Effector memory CD4-positive, alpha-beta T cell (primary cell): ENCODE measurements at regions not wholly inside any gene's neighbourhood (a gene's known extent, or its start where the extent isn't known, plus 50 kb on each side); places are given as distances from the start of the nearest gene placed in this dataset.

Experiments
- DNase-seq, 3 donors: peaks; one replicate each; pipeline ENCODE4 v3.0.0-alpha.2; 2020
- H3K27ac ChIP-seq: 2 replicates; pipeline ENCODE4 v1.7.0; 2013; ENCODE audit warnings: mild to moderate bottlenecking, low read length, moderate library complexity; ENCODE audit not compliant: insufficient read depth, poor library complexity, severe bottlenecking
- H3K27me3 ChIP-seq: replicated peaks from 2 replicates; pipeline ENCODE4 v1.7.0; 2013; ENCODE audit warnings: mild to moderate bottlenecking, low read length; ENCODE audit not compliant: insufficient read depth, control insufficient read depth, poor library complexity, severe bottlenecking
- H3K36me3 ChIP-seq: 2 replicates; pipeline ENCODE4 v1.7.0; 2013; ENCODE audit warnings: mild to moderate bottlenecking, low read length, moderate library complexity; ENCODE audit not compliant: control insufficient read depth, insufficient read depth
- H3K4me1 ChIP-seq: 2 replicates; pipeline ENCODE4 v1.7.0; 2013; ENCODE audit warnings: low read length, mild to moderate bottlenecking; ENCODE audit not compliant: control insufficient read depth, insufficient read depth, poor library complexity, severe bottlenecking
- H3K4me3 ChIP-seq: 2 replicates; pipeline ENCODE4 v1.7.0; 2013; ENCODE audit warnings: low read length, low read depth, mild to moderate bottlenecking; ENCODE audit not compliant: insufficient read depth, poor library complexity, severe bottlenecking
- H3K9me3 ChIP-seq: 2 replicates; pipeline ENCODE4 v1.7.0; 2013; ENCODE audit warnings: mild to moderate bottlenecking, low read length, moderate library complexity; ENCODE audit not compliant: control insufficient read depth

DNA sequence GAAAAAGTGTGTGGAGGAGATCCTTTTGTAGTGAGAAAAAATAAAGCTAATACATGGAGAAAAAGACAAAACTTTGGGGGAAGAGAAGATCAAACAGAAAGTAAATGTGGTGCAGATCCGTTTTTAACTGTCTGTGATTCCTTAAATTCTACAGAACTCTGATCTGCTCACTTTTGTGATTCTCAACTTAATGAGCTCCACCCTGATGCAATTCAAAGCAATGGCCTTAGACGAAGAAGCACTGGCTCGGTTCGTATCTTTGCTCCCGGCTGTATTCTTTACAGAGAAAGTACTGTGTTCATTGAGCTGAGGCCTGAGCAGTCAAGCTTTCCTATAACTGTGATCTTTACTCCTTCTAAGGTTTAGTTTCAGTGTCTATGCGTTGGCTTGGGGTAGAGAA is 453.4 kb downstream of the DMAC1 start:
- Histone ChIP-seq H3K27ac (no peak overlapping the region), H3K27me3 (peaks cover 2% of the 10 kb centered on the region), H3K4me1 (no peaks in the 10 kb centered on the region), H3K4me3 (no peak overlapping the region), H3K36me3 (no peaks in the 10 kb centered on the region), H3K9me3 (no peaks in the 10 kb centered on the region)
- no peak for DNase-seq

DNA sequence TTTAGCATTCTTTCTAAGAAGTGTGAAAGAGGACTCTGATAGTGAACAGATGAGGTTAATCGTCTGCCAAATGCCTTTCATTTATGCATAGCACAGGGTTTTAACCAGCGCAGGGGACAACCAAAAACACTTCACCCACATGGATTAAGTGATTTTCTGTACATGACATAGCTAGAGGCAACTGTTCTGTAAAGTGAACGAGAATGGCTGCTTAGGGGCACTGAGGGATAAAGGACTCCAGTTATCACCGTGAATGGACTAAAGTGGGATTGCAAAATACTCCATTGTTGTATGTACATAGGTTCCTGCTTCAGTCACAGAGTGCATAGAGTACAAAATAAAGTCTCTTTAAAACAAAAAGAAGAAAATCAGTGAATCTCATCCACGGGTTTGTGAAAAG is 456.8 kb downstream of the DMAC1 start:
- peaks cover 2% of the 10 kb centered on the region for H3K27me3 ChIP-seq
- no peaks in the 10 kb centered on the region for H3K4me1 ChIP-seq
- no peaks in the 10 kb centered on the region for H3K9me3 ChIP-seq
- H3K27ac ChIP-seq, result no peak overlapping the region
- no peaks in the 10 kb centered on the region for H3K36me3 ChIP-seq
- no peak overlapping the region for H3K4me3 ChIP-seq
- DNase-seq, result no peak

DNA sequence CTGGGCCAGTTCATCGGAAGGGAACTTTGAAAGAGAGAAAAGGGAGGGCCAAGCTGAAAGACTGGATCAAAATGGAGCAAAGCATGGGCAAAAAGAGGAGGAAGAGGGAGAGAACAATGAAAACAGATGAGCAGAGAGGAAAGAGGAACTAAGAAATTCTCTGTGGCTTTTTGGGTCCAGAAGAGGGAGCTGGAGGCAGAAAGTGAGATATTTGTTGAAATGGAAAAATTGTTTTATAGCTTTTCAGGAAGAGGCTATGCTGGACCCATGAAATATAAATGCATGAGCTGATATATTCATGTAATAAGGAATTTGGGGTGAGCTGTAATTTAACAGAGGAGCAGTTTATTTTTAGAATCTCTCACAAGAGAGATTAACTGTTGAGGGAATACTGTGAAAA is 457.3 kb downstream of the DMAC1 start:
- peaks cover 2% of the 10 kb centered on the region for H3K27me3 ChIP-seq
- H3K36me3 ChIP-seq, result no peaks in the 10 kb centered on the region
- H3K9me3 ChIP-seq, result no peaks in the 10 kb centered on the region
- no peak overlapping the region for H3K27ac ChIP-seq
- no peak overlapping the region for H3K4me3 ChIP-seq
- H3K4me1 ChIP-seq, result no peaks in the 10 kb centered on the region
- no peak for DNase-seq

DNA sequence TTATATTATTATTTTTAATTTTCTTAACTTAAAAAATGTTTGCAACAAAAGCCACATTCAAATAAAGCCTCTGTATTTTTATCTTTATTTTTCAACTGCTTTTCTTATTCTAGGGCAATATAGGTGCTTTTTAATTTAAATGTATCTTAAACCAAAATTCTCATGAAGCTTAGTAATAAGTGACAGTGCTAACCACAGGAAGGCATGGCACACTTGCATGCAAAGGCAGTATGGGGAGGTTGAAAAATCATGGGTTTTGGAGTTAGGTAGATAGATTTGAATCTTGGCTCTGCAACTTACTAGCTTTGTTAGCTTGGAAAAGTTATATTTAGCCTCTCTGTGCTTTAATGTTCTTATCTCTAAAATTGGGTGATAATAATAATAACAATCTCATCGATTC is 458.0 kb downstream of the DMAC1 start:
- no peak for DNase-seq
- peaks cover 2% of the 10 kb centered on the region for H3K27me3 ChIP-seq
- no peaks in the 10 kb centered on the region for H3K36me3 ChIP-seq
- no peak overlapping the region for H3K27ac ChIP-seq
- H3K4me3 ChIP-seq, result no peak overlapping the region
- H3K4me1 ChIP-seq, result no peaks in the 10 kb centered on the region
- no peaks in the 10 kb centered on the region for H3K9me3 ChIP-seq

DNA sequence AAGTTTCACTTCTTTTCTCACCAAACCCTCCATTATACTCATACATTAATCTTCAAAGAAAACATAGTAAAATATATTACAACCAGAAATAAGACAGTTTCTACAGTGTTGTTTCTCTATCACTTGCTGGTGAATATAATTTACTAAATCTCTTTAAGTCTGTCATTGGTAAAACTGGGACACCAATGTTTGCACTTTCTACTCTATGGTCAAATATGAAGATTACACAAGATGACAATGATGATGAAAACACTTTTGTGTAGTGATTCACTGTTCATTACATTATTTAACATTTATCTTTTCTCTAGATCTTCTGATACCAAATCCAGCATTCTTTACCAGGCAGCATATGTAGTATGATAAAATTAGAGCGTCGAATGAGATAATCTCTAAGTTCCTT is 459.1 kb downstream of the DMAC1 start:
- Histone ChIP-seq H3K27me3 (peaks cover 2% of the 10 kb centered on the region), H3K36me3 (no peaks in the 10 kb centered on the region), H3K27ac (no peak overlapping the region), H3K4me3 (no peak overlapping the region), H3K9me3 (no peaks in the 10 kb centered on the region), H3K4me1 (no peaks in the 10 kb centered on the region)
- DNase-seq, result no peak

DNA sequence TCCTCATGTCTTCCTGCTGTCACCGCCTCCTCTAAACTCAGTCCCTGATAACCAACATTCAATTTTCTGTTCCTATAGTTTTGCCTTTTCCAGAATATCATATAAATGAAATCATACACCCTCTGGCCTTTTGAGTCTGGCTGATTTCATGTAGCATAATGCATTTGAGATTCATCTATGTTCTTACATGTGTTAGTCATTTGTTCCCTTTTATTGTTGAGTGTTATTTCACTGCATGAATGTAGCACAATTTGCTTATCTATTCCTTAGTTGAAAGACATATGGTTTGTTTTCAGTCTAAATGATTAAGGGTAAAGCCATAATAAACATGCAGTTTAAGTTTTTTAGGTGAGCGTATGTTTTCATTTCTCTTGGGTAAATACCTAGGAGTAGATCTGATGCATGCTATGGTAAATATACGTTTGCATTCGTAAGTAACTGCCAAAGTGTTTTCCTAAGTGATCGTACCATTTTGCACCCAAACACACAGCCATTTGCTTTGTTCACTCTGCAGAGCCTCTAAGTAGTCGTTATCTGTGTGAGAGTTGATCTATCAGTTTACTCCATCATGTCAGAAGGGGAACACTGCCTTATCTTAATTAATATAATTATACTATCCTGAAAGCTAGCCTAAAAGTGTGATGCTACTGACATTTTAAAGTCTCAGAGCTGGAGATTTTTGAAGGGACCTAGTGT is 460.8 kb downstream of the DMAC1 start:
- no peak for DNase-seq
- Histone ChIP-seq H3K36me3 (no peaks in the 10 kb centered on the region), H3K27me3 (peaks cover 2% of the 10 kb centered on the region), H3K9me3 (no peaks in the 10 kb centered on the region), H3K4me3 (no peak overlapping the region), H3K4me1 (no peaks in the 10 kb centered on the region), H3K27ac (no peak overlapping the region)

DNA sequence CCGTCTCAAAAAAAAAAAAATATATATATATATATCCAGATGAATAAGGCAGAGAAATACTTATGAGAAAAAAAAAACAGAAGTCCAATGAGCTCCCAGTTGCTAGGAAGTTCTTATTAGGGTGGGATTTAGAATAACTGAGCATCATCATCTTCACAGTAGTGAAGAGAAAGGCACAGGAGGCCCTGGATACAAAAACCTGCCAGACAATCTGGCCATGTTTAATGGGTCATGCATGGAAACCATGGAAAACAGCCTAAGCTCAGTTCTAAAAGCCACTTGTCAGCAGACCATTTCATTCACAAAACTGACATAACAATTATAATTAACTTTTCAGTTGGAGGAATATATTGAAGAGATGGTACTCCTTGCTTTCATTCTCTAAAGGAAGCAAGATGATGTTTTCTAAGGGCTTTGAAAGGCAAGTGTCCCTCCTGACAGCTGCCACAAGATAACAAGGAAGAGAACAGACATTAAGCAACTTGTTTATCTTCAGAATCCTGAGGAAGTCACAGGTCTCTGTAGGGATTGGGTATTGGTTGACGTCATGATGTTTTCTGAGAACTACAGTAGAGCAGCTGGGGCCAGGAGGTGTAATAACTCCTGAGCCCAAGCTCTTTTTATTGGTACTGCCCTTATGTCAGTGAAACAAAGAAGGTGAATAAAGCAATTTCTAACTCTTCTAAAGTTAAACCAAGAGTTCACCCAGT is 463.1 kb downstream of the DMAC1 start:
- no peaks in the 10 kb centered on the region for H3K36me3 ChIP-seq
- H3K9me3 ChIP-seq, result no peaks in the 10 kb centered on the region
- H3K4me1 ChIP-seq, result no peaks in the 10 kb centered on the region
- no peak for DNase-seq
- no peak overlapping the region for H3K4me3 ChIP-seq
- H3K27me3 ChIP-seq, result no peaks in the 10 kb centered on the region
- H3K27ac ChIP-seq, result no peak overlapping the region

DNA sequence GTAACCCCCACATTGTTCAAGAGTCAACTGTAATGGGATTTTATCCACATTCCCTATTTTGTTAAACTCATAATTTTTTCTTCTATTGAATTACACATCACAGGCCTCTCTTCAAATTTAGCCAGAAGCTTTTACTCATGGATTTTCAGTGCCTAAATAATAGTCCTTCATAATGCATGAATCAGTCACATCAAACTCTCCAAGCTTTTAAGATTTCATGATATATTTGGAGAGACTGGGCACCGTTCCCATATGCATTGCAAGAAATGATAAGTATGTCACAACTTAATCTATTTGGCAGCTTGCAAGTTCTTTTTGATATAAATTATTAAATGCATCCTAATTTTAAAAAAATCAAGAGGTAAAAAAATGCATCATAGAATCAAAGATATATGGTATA is 465.9 kb downstream of the DMAC1 start:
- H3K27me3 ChIP-seq, result no peaks in the 10 kb centered on the region
- no peak for DNase-seq
- H3K9me3 ChIP-seq, result no peaks in the 10 kb centered on the region
- H3K27ac ChIP-seq, result no peak overlapping the region
- no peaks in the 10 kb centered on the region for H3K36me3 ChIP-seq
- no peaks in the 10 kb centered on the region for H3K4me1 ChIP-seq
- H3K4me3 ChIP-seq, result no peak overlapping the region

DNA sequence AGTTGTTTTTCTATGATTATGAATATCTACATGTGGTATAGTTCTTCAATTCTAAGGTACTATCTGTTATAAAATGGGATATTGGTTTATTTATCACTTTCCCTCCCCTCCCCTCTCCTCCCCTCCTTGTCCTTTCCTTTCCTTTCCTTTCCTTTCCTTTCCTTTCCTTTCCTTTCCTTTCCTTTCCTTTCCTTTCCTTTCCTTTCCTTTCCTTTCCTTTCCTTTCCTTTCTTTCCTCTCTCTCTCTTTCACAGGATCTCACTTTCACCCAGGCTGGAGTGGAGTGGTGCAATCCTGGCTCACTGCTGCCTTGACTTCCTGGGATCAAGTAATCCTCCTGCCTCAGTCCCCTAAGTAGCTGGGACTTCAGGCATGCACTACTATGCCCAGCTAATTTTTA is 466.8 kb downstream of the DMAC1 start:
- H3K4me3 ChIP-seq, result no peak overlapping the region
- H3K27me3 ChIP-seq, result no peaks in the 10 kb centered on the region
- no peak for DNase-seq
- no peaks in the 10 kb centered on the region for H3K36me3 ChIP-seq
- no peaks in the 10 kb centered on the region for H3K9me3 ChIP-seq
- H3K27ac ChIP-seq, result no peak overlapping the region
- H3K4me1 ChIP-seq, result no peaks in the 10 kb centered on the region

DNA sequence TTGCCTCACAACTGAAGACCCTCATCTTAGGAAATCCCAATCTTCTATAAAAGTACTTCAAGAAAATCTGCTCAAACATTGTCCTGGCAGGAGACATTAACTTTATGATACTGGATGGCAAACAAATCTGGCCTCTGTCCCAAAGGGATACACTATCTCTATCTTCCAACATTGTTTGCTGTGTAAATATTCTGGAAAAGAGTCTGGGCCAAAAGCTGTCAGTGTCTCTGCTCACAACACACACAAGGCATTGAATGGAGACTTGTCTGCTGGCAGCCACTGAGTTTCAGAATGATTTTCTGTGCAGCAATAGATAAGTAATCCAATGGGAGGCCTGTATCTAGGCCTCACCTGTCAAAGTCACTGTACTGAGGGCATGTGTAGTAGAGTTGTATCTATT is 471.1 kb downstream of the DMAC1 start:
- DNase-seq, result no peak
- H3K27ac ChIP-seq, result no peak overlapping the region
- H3K36me3 ChIP-seq, result no peaks in the 10 kb centered on the region
- H3K4me3 ChIP-seq, result no peak overlapping the region
- no peaks in the 10 kb centered on the region for H3K4me1 ChIP-seq
- H3K27me3 ChIP-seq, result no peaks in the 10 kb centered on the region
- H3K9me3 ChIP-seq, result no peaks in the 10 kb centered on the region
